ENCODE measurements at regions not wholly inside any gene's neighbourhood (a gene's known extent, or its start where the extent isn't known, plus 50 kb on each side); places are given as distances from the start of the nearest gene placed in this dataset.

GRCh38 chr15:77724715-77725114, 92.0 kb upstream of the LINGO1 start:
- Mint-ChIP-seq H3K27me3 (ENCODE audit: unreplicated experiment) (peaks cover 28% of the 10 kb centered on the region), H3K36me3 (ENCODE audit: unreplicated experiment) (no peaks in the 10 kb centered on the region), H3K27ac (ENCODE audit: unreplicated experiment) (no peak overlapping the region), H3K9me3 (ENCODE audit: unreplicated experiment) (no peaks in the 10 kb centered on the region), H3K4me3 (ENCODE audit: unreplicated experiment) (no peak overlapping the region), H3K4me1 (ENCODE audit: unreplicated experiment) (no peaks in the 10 kb centered on the region)
- DNase-seq (ENCODE audit: extremely low spot score, unreplicated experiment) = no peak
- TF ChIP-seq CTCF (IDR thresholded peaks at IDR 0.05) = no peak

GRCh38 chr15:77723756-77724155, 91.0 kb upstream of the LINGO1 start:
- DNase-seq (ENCODE audit: extremely low spot score, unreplicated experiment) = no peak
- Mint-ChIP-seq H3K36me3 (ENCODE audit: unreplicated experiment) (no peaks in the 10 kb centered on the region), H3K4me1 (ENCODE audit: unreplicated experiment) (no peaks in the 10 kb centered on the region), H3K4me3 (ENCODE audit: unreplicated experiment) (no peak overlapping the region), H3K27me3 (ENCODE audit: unreplicated experiment) (peaks cover 24% of the 10 kb centered on the region), H3K9me3 (ENCODE audit: unreplicated experiment) (no peaks in the 10 kb centered on the region), H3K27ac (ENCODE audit: unreplicated experiment) (no peak overlapping the region)
- no peak for TF ChIP-seq CTCF (IDR thresholded peaks at IDR 0.05)

GRCh38 chr15:77722759-77723460, 90.2 kb upstream of the LINGO1 start:
- Mint-ChIP-seq H3K27ac (ENCODE audit: unreplicated experiment) (no peak overlapping the region), H3K27me3 (ENCODE audit: unreplicated experiment) (peaks cover 24% of the 10 kb centered on the region), H3K4me3 (ENCODE audit: unreplicated experiment) (no peak overlapping the region), H3K36me3 (ENCODE audit: unreplicated experiment) (no peaks in the 10 kb centered on the region), H3K9me3 (ENCODE audit: unreplicated experiment) (no peaks in the 10 kb centered on the region), H3K4me1 (ENCODE audit: unreplicated experiment) (no peaks in the 10 kb centered on the region)
- DNase-seq (ENCODE audit: extremely low spot score, unreplicated experiment) = no peak
- TF ChIP-seq CTCF (IDR thresholded peaks at IDR 0.05) = no peak

GRCh38 chr15:77721963-77722362, 89.3 kb upstream of the LINGO1 start:
- Mint-ChIP-seq H3K36me3 (ENCODE audit: unreplicated experiment) (no peaks in the 10 kb centered on the region), H3K9me3 (ENCODE audit: unreplicated experiment) (no peaks in the 10 kb centered on the region), H3K27ac (ENCODE audit: unreplicated experiment) (no peak overlapping the region), H3K4me1 (ENCODE audit: unreplicated experiment) (no peaks in the 10 kb centered on the region), H3K27me3 (ENCODE audit: unreplicated experiment) (peaks cover 21% of the 10 kb centered on the region), H3K4me3 (ENCODE audit: unreplicated experiment) (no peak overlapping the region)
- TF ChIP-seq CTCF (IDR thresholded peaks at IDR 0.05) = no peak
- DNase-seq (ENCODE audit: extremely low spot score, unreplicated experiment) = no peak

GRCh38 chr15:77720655-77721054, 87.9 kb upstream of the LINGO1 start:
- Mint-ChIP-seq H3K36me3 (ENCODE audit: unreplicated experiment) (no peaks in the 10 kb centered on the region), H3K9me3 (ENCODE audit: unreplicated experiment) (no peaks in the 10 kb centered on the region), H3K4me1 (ENCODE audit: unreplicated experiment) (no peaks in the 10 kb centered on the region), H3K27ac (ENCODE audit: unreplicated experiment) (no peak overlapping the region), H3K27me3 (ENCODE audit: unreplicated experiment) (peaks cover 13% of the 10 kb centered on the region), H3K4me3 (ENCODE audit: unreplicated experiment) (no peak overlapping the region)
- TF ChIP-seq CTCF (IDR thresholded peaks at IDR 0.05) = no peak
- DNase-seq (ENCODE audit: extremely low spot score, unreplicated experiment) = no peak
